C4-2B (cell line): ENCODE measurements at regions not wholly inside any gene's neighbourhood (a gene's known extent, or its start where the extent isn't known, plus 50 kb on each side); places are given as distances from the start of the nearest gene placed in this dataset.

Experiments
- ZFX ChIP-seq: fragments of 450-650 bp; IDR thresholded peaks from 2 replicates; pipeline ENCODE4 v1.6.1; 2017
- TF ChIP-seq, protein P1 (sequence below): fragments of 450-650 bp; conservative IDR thresholded peaks from 2 replicates; pipeline ENCODE4 v1.5.1; 2017; ENCODE audit warnings: mild to moderate bottlenecking

DNA sequence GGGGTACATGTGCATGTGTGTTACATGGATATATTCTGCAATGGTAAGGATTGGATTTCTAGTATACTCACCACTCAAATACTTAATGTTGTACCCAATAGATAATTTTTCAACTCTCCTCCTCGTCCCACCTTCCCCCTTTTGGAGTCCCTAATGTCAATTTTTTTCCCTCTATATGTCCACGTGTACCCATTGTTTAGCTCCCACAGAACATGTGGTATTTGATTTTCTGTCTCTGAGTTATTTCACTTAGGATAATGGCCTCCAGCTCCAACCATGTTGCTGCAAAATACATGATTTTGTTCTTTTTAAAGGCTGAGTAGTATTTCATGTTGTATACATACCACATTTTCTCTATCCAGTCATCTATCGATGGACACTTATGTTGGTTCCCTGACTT, 97.2 kb upstream of the TMTC1 start:
- TF ChIP-seq, protein P1, sequence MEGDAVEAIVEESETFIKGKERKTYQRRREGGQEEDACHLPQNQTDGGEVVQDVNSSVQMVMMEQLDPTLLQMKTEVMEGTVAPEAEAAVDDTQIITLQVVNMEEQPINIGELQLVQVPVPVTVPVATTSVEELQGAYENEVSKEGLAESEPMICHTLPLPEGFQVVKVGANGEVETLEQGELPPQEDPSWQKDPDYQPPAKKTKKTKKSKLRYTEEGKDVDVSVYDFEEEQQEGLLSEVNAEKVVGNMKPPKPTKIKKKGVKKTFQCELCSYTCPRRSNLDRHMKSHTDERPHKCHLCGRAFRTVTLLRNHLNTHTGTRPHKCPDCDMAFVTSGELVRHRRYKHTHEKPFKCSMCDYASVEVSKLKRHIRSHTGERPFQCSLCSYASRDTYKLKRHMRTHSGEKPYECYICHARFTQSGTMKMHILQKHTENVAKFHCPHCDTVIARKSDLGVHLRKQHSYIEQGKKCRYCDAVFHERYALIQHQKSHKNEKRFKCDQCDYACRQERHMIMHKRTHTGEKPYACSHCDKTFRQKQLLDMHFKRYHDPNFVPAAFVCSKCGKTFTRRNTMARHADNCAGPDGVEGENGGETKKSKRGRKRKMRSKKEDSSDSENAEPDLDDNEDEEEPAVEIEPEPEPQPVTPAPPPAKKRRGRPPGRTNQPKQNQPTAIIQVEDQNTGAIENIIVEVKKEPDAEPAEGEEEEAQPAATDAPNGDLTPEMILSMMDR, result no peak
- TF ChIP-seq ZFX, result no peak
